Peyer's patch (tissue), 4 donors: ENCODE measurements at regions not wholly inside any gene's neighbourhood (a gene's known extent, or its start where the extent isn't known, plus 50 kb on each side); places are given as distances from the start of the nearest gene placed in this dataset.

Experiments used
- DNase-seq, 3 donors: peaks; one replicate each; pipeline ENCODE4 v3.0.0-alpha.2; 2017 to 2019
- H3K27ac ChIP-seq, 4 donors: fragments of 200-600 bp; sonication (generic); one replicate each; pipeline ENCODE4 v1.5.1; 2016 to 2019
- H3K27me3 ChIP-seq, 2 donors: fragments of 200-600 bp; sonication (generic); one replicate each; pipeline ENCODE4 v1.5.1; 2019
- H3K36me3 ChIP-seq, 3 donors: fragments of 200-600 bp; sonication (generic); one replicate each; pipeline ENCODE4 v1.5.1; 2016 to 2019
- H3K4me1 ChIP-seq, 4 donors: fragments of 200-600 bp; sonication (generic); one replicate each; pipeline ENCODE4 v1.5.1; 2016 to 2019
- H3K4me3 ChIP-seq, 4 donors: fragments of 200-600 bp; sonication (generic); 1 replicate in 3 of 4; 2 replicates in 1 of 4; pipeline ENCODE4 v1.5.1; 2016 to 2019; ENCODE audit warnings: mild to moderate bottlenecking in 1 of 4
- H3K9me3 ChIP-seq, 4 donors: fragments of 200-600 bp; sonication (generic); one replicate each; pipeline ENCODE4 v1.5.1; 2016 to 2019; ENCODE audit warnings: mild to moderate bottlenecking in 1 of 4
- POLR2A ChIP-seq, 2 donors: fragments of 450-650 bp; IDR thresholded peaks; one replicate each; pipeline ENCODE4 v1.5.1; 2017; ENCODE audit warnings: antibody characterized with exemption in 2 of 2, mild to moderate bottlenecking in 2 of 2, moderate library complexity in 2 of 2
- TF ChIP-seq, protein P1 (sequence below), 6 experiments: fragments of 450-650 bp in 4 of 6; fragments of 200-600 bp in 2 of 6; sonication (generic) in 1 of 6; IDR thresholded peaks; one replicate each; pipeline ENCODE4 v1.5.1; 2017 to 2019; ENCODE audit warnings: antibody characterized with exemption in 6 of 6, mild to moderate bottlenecking in 3 of 6, moderate library complexity in 1 of 6

DNA sequence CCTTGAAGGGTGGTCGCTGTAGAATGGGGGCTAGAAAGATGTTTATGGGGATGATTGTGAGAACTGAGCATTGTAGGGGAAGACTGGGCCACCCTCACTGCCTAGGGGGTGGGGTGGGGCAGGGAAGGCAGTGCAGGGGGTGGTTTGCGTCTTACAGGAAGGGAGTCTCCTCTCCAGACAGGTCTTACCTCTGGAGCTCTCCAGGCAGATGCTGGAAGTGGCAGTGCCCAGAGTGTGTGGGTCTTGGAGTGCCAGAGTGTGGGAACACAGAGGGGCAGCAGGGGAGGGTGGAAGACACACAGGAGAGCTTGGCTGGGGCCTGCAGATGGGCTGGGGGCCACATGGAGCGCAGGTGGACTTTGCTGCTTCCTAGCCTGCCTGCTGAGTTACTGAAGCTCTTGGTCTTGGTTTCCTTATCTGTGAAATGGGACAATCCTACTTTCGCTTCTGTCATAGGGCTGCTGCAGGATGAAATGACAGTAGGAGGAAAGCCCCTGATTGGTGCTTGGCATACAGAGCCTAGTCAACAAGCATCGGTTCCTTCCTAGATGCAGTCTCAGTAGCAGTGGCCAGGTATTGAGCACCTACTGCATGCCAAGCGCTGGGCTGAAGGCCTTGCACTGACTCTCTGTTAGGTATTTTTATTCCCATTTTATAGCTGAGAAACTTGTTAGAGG lies 118.3 kb downstream of the SLC25A47 start:
- H3K27me3 ChIP-seq, result no peaks in the 10 kb centered on the region
- no peaks in the 10 kb centered on the region for H3K36me3 ChIP-seq
- H3K4me3 ChIP-seq, result no peak overlapping the region
- no peak for DNase-seq
- peaks cover 0 to 31% (median 0%) of the 10 kb centered on the region in 4 donors for H3K4me1 ChIP-seq
- H3K27ac ChIP-seq, result peak overlapping the region in 1 of 4 donors; percentile 33
- no peaks in the 10 kb centered on the region for H3K9me3 ChIP-seq
- TF ChIP-seq, protein P1, sequence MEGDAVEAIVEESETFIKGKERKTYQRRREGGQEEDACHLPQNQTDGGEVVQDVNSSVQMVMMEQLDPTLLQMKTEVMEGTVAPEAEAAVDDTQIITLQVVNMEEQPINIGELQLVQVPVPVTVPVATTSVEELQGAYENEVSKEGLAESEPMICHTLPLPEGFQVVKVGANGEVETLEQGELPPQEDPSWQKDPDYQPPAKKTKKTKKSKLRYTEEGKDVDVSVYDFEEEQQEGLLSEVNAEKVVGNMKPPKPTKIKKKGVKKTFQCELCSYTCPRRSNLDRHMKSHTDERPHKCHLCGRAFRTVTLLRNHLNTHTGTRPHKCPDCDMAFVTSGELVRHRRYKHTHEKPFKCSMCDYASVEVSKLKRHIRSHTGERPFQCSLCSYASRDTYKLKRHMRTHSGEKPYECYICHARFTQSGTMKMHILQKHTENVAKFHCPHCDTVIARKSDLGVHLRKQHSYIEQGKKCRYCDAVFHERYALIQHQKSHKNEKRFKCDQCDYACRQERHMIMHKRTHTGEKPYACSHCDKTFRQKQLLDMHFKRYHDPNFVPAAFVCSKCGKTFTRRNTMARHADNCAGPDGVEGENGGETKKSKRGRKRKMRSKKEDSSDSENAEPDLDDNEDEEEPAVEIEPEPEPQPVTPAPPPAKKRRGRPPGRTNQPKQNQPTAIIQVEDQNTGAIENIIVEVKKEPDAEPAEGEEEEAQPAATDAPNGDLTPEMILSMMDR (IDR thresholded peaks at IDR 0.05), result no peak
- no peak for TF ChIP-seq POLR2A (IDR thresholded peaks at IDR 0.05)

DNA sequence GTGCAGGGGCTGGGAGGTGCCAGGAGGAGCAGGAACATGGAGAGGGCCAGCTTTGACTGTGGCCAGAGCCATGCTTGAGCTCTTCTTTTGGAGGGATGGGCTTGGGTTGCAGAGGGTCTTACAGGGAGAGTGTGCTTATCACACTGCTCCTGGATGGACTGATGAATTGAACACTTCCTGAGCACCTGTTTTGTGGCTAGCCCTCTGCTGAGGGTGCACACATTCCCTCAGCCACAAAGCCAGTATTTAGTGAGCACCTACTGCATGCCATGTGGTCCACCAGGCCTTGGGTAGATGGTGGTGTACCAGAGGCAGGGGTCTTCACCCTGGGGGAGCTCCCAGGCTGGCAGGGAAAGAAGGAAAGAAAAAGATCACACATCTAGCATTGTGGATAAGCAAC lies 118.9 kb downstream of the SLC25A47 start:
- no peak overlapping the region for H3K4me3 ChIP-seq
- H3K36me3 ChIP-seq, result no peaks in the 10 kb centered on the region
- TF ChIP-seq POLR2A (IDR thresholded peaks at IDR 0.05), result no peak
- TF ChIP-seq, protein P1 (IDR thresholded peaks at IDR 0.05), result no peak
- peaks cover 0 to 26% (median 0%) of the 10 kb centered on the region in 4 donors for H3K4me1 ChIP-seq
- no peak for DNase-seq
- no peaks in the 10 kb centered on the region for H3K9me3 ChIP-seq
- no peaks in the 10 kb centered on the region for H3K27me3 ChIP-seq
- no peak overlapping the region for H3K27ac ChIP-seq

DNA sequence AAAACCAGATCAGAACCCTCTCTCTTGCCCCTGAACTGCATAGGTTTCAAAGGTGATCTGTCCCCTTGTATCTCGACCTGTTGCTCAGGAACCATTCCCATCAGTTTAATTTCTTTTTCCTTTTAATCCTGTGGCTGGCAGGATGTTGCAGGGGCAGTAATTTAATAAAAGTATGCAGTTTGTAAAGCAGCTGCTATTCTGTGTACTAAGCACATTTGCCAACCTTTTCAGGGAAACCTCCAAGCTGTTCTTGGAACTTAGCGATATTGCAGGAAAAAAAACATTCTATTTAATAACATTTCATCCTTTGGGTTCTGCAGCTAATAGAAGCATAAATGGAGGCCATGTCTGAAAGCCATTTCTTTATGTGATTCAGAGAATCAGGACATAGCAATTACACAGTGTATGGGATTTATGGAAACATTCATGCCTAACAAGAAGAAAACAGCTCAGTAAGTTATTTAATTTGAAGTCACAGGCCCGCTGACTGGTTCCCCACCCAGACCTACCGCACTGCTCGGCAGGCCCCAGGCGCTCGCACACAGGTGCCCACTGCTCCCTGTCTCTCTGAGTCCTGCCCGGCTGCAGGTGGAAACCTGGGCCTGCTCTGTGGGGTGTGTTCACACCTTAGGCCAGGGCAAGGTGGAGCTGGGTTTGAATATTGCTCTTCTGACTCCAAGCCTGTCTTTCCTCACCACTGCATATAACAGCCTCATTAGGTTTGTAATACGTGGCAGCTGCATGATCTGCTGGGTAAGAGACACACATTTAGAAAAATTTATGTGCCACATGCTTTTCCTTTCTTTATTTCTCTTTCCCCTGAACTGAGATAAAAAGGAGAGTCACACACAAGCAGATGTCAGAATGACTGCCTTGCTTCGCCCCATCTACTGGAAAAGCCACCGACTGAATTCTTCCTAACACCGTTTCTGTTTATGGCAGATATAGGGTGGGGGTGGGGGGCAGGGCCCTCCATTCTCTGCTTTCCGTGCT lies 119.7 kb downstream of the SLC25A47 start:
- H3K27me3 ChIP-seq, result no peaks in the 10 kb centered on the region
- H3K9me3 ChIP-seq, result no peaks in the 10 kb centered on the region
- H3K27ac ChIP-seq, result no peak overlapping the region
- peaks cover 0 to 22% (median 0%) of the 10 kb centered on the region in 4 donors for H3K4me1 ChIP-seq
- H3K36me3 ChIP-seq, result no peaks in the 10 kb centered on the region
- H3K4me3 ChIP-seq, result no peak overlapping the region
- DNase-seq, result no peak
- no peak for TF ChIP-seq POLR2A (IDR thresholded peaks at IDR 0.05)
- TF ChIP-seq, protein P1 (IDR thresholded peaks at IDR 0.05), result no peak

DNA sequence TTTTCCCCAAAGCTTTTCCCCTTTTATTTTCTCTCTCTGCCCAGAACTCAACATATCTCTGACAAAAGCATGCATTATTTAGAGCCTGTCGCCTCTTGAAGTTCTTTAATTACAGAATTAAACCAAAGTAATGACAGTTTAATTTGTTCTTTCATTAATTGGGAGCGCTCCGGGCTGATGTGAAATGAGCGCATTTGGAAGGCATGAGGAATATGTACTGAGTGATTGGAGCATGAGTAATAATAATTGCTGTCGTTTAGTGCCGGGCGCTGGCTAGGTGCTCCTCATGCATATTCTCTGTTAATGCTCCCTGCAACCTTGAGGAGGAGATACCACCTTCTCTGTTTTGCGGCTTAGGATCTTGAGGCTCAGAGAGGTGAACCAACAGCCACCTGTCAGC lies 120.5 kb downstream of the SLC25A47 start:
- Histone ChIP-seq H3K36me3 (no peaks in the 10 kb centered on the region), H3K4me3 (no peak overlapping the region), H3K27me3 (no peaks in the 10 kb centered on the region), H3K9me3 (no peaks in the 10 kb centered on the region), H3K27ac (no peak overlapping the region), H3K4me1 (peaks cover 0 to 22% (median 0%) of the 10 kb centered on the region in 4 donors)
- DNase-seq, result no peak
- no peak for TF ChIP-seq POLR2A (IDR thresholded peaks at IDR 0.05)
- TF ChIP-seq, protein P1 (IDR thresholded peaks at IDR 0.05), result no peak

DNA sequence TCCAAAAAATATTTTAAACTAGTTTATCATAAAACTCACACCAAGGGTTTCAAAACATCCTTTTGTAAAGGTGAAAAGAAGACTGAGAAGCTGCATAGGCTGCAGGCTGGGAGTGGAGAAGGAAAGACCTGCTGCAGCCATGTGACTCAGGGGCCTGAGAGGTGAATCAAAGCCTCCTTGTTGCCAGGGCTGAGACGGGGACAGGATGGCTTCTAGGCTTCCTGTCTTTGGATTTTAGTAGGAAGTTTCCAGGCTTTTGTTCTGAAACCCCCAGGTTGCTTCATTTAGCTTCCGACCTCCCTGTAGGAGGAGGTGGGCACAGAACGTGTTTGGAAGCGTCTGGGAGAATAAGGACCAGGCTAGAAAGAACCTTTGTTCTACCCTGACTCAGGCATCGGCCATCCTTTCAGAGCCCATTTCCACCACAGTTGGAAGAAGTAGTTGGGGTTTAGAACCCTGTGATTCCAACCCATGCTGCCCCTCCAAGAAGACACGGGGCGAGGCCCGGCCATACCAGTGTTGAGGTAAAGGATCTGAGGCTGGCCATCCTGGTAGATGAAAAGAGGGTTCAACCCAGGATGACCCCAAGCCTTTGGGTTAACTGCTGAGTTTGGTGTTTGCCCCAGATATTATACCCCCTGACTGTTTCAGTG lies 122.4 kb downstream of the SLC25A47 start:
- no peak overlapping the region for H3K4me3 ChIP-seq
- peaks cover 0 to 9% (median 0%) of the 10 kb centered on the region in 4 donors for H3K4me1 ChIP-seq
- H3K9me3 ChIP-seq, result no peaks in the 10 kb centered on the region
- DNase-seq, result no peak
- no peaks in the 10 kb centered on the region for H3K36me3 ChIP-seq
- TF ChIP-seq POLR2A (IDR thresholded peaks at IDR 0.05), result no peak
- TF ChIP-seq, protein P1 (IDR thresholded peaks at IDR 0.05), result no peak
- no peaks in the 10 kb centered on the region for H3K27me3 ChIP-seq
- no peak overlapping the region for H3K27ac ChIP-seq
